Amygdala (tissue), 56 donors: ENCODE measurements at regions not wholly inside any gene's neighbourhood (a gene's known extent, or its start where the extent isn't known, plus 50 kb on each side); places are given as distances from the start of the nearest gene placed in this dataset.
"Not testable (repeated sequence)": the region's sequence is repeated elsewhere in the genome, so short reads cannot be mapped to it uniquely, and the experiment has no call there.

ENCODE experiments used
- DNase-seq, 56 donors: peaks; one replicate each; lab custom pipeline; 2025; lab: John Stamatoyannopoulos, UW

DNA sequence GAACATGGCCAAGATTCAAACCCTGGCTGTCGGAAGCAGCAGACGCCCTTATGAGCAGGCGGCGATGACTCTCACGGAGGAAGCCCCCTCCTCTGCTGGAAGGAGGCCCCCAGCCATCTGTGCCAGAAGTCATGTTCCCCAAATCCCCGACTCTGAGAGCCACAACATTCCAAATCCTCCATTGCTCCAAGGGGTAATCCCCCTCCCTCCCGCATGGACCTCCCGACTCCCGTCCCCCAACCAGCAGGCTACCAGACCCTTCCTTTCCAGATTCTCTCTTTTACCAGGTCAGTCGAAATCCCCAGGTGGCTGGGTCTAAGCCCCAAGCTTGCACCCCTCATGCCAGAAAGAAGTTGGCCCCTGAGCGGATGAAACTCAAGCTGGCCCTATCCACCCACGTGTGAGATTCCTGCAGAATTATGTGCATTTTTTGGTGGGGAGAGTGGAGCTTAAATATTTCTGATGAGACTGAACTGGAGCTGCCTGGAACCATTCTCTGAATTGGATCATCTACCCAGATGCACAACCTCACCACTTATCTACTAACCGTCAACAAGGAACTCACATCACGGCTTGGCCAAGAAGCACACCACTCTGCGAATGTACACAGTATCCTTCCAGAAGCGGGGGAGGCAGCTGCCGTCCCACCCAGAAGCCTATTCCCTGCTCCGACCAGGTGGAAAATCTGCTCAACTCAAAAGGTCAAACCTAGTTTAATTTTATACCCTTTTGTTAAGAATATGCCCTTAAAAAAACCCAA is 283.5 kb downstream of the C16orf95 start:
- DNase-seq, result no peak

DNA sequence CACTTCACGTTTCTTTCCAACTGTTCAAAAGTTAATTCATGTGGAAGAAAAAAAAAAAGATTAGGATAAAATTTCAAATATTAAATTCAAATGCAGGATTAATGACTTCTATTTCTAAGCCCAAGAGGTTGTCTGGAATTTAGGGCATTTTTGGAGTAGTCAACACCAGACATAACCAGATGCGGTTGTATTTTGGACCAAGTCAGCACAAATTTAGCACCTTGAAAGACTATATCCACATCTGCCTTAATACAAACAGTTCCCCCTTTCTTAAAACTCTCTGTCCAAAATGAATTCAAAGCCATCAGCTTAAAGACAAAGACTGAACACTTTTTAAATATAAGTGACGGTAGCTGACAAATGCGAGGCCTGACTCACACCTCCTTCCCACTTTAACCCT is 282.9 kb downstream of the C16orf95 start:
- no peak for DNase-seq

DNA sequence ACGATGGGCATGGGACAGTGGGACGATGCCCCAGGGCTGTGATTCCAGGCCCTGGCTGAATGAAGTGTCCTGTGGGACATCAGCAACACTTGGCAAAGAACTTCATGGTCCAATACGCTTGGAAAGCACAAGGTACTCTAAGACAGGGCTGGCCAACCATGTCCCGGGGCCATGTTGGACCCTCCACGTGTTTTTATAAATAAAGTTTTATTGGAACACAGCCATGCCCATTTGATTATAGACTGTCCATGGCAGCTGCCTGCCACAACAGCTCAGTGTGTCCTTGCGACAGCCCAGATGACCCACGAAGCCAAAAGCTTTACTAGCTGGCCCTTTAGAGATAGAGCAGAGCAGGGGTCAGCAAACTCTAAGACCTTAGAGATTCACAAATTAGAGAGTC is 282.1 kb downstream of the C16orf95 start:
- DNase-seq, result no peak

DNA sequence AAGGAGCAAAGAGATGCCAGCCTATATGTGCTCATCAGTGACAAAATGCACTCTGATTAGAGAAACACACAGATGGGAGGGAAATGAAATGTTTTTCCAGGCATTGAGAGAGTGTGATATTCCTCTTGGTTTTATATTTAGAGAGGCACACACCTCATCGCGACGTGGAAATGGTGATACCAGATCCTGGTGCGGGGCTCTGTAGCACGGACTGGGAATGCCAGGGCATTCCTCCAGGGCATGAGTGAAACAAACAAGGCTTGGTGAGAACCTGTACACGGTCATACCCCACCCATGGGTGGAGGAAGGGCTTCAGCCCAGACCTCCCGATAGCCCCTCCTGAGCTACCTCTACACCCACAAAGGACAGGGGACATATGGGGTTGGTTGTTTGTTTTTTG is 280.2 kb downstream of the C16orf95 start:
- no peak for DNase-seq

DNA sequence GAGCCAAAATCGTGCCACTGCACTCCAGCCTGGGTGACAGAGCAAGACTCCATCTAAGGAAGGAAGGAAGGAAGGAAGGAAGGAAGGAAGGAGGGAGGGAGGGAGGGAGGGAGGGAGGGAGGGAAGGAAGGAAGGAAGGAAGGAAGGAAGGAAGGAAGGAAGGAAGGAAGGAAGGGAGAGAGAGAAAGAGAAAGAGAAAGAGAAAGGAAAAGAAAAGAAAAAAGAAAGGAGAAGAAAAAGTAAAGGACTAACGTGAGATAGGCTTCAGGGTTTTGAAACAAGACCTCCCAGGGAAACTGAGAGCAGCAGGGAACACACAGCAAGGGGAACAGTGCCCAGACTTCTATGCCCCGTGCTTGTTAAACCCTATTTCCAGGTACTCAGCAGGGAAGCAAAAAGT is 278.7 kb downstream of the C16orf95 start:
- DNase-seq, result not testable (repeated sequence)

DNA sequence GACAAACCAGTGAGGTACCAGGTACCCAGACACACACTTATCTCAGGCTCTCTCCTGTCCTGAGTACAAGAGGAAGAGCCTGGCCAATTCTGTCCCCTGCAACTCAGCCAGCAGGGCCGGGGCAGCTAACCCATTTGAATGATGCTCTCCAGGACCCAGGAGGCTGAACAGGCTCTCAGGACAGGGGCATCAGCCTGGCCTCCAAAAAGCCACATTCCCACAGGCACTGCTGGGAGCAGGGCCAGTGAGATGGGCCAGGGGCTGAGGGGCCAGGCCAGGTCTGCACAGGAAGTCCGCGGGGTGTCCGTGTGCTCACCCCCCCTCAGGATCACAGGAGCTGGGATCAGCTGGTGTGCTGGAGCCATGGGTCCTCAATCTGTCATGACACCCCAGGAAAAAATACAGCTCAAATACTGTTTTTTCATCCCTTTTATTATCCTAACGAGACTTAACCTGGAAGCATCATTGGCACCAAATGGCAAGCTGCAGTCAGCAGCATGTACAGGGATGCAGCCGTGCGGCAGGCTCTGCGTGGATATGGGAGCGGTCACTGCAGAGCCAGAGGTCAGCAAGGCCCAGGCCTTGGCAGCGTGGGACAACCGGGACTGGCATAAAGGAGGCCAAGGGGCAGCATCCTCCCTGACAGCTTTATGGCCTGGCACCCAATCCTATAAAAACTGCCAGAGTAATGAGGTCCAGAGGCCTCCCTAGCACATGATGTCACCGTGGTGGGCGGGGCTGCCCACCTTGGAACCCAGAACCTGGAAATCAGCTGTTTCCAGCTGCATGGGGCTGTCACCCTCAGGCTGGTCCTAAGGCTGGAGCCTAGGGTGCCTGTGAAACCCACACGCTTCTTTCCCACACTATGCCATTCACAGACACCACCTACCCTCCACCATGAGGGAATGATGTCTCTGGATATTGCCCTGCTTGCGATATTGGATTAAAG is 276.7 kb downstream of the C16orf95 start:
- no peak for DNase-seq

DNA sequence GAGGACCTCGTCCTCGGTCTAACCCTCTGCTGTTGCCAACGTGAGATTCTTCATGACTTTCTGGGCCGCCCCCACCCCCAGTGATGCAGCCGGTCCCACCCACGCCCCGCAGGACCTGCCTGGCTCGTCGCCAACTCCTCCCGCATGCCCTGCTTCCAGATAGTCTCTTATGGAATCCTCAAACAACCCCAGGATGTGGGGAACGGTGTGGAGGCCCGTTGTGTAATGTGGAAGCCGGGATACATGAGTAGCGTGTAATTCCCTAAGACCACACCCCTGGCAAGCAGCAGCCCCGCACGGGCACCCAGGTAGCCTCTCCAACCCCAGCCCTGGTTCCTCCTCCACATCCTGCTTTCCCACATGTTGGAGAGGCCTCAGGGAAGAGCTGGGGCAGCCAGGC is 275.9 kb downstream of the C16orf95 start:
- DNase-seq, result peak in 1 of 56 donors; percentile 4

DNA sequence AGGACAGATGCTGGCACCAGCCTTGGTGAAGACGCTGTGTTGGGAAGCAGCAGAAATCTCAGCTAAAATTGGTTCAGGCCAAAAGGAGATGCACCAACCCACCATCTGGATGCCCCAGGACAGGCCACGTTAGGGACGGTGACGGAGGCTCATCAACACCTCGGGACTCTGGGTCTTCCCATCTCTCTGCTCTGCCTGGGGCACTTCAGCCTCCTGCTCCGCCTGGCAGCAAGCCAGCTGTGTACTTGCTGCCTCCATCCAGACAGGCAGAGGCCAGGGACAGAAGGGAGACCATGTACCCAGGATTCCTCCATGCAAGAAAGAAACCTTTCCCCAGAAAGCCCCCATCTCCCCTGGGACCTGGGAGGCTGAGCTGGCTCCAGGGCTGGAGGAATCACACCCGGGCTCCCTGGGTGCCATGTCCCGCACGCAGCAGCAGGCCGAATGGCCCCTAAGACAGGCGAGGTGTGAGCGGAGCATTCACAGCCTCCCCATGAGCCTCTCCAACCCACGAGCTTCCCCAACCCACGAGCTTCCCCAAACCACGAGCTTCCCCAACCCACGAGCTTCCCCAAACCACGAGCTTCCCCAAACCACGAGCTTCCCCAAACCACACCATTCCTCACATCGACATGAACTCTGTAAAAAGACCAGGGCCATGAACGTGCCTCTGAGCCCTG is 274.5 kb downstream of the C16orf95 start:
- DNase-seq, result no peak

DNA sequence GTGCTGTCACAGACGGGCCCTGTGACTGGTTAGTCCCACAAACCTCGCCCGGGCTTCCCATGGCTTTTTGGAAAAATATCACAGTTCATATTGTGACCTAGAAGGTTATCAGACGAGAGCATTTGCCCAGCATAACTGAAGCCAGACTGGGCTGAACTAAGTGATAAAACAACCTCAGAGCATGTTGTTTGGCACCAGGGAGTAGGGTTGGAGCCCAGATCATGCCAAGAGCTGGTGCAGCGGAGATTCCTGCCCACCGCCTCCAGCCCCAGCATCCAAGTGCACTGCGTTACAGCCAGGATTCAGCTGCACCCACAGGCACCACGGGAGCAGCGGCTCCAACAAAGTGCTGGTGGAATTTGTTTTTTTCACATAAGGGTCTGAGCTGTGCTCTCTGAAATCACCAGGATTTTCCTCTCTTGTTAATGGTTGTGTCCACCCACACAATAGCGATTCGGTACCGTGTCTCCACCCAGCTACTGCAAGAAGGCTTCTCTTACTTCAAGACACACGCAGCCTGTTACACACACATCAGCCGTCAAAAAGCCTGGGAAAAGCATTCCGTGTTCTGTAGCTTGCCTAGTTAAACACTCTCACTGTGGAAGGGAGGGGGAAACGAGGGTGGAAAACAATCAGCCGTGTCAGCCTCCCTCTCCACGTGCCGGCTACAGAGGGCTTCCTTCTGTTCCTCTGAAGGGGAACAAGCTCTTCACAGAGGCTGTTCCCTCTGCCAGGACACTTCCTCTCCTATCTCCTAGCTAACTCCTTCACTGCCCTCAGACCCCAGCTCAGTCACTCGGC is 273.8 kb downstream of the C16orf95 start:
- peak in 11 of 56 donors; percentile 1 to 20 (median 10) for DNase-seq

DNA sequence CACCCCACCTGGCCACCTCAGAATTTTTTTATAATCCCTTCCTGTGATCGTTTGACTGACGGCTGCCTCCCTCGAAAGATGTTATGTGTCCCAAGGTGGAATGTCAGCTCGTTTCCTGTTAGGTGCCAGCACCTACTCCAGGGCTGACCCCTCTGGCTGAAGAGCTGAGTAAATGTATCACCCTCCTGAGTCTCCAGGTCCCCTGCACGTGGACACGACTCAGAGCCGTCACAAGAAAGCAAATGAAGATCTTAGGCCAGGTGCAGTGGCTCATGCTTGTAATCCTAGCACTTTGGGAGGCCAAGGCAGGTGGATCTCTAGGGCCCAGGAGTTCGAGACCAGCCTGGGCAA is 273.2 kb downstream of the C16orf95 start:
- no peak for DNase-seq

DNA sequence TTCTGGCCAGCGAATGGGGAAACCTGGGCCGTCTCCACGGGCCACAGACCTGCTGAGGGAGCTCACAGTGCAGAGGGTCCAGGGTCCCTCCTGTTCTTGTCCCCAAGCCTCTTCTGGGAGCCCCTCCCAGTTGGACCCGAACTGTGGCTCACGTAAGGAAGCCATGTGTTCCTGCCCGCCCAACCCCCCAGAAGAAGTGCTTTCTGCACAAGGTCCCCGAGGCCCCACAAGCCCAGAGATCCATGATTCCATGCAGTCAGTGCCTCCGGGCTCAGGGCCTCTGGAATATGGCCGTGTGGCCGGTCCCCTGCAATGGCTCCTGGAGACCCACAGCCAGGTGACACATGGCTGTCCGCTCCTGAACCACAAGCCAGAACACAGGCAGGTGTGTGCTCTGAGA is 272.4 kb downstream of the C16orf95 start:
- DNase-seq, result no peak

DNA sequence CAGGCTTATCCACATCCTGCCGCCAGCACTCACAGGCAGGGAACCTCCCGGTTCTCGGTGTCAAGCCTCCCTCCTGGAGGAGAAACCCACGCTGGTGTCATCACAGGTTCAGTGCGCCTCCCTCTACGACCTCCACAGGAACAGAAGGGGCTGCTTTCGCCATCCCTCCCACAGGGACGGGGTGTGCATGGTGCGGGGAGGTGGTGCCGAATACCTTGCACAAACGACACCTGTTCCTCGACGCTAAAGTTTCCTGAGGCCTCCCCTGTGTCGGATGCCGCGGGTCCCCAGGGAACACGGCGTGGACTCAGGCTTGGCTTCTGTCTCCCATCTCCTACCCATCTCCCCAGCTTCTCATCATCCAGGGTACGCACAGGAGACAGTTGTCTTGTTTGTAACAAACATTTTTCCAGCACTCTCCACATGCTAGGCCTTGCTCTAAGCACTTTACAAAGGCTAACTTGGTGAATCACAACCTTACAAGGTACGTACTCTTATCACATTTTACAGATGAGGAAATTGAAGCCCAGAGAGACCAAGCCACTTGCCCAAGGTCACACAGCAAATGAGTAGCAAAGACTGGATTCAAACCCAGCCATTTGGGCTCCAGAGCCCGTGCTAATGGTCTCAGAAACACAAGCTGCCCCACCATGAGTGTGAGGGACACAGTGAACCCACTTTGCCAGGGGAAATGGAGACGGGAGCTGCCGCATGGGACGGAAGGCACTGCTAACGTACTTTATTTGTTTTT is 271.6 kb downstream of the C16orf95 start:
- DNase-seq, result no peak

DNA sequence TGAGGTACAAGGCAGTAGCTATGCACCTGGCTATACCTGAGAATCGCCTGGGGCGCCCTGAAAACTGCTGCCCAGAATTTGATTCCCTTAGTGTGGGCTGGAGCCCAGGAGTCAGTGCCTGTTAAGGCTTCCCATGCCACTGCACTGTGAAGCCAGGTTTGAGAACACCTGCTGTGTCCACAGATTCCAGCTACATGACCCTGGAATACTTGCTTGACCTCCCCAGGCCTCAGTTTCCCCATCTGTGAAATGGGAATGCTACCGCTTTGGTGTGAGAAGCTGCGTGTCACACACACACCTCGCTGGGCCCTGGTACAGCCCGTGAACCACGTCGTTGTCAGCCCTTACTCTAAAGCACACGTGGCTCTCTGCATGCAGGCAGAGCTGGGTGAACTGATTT is 271.0 kb downstream of the C16orf95 start:
- DNase-seq, result no peak

DNA sequence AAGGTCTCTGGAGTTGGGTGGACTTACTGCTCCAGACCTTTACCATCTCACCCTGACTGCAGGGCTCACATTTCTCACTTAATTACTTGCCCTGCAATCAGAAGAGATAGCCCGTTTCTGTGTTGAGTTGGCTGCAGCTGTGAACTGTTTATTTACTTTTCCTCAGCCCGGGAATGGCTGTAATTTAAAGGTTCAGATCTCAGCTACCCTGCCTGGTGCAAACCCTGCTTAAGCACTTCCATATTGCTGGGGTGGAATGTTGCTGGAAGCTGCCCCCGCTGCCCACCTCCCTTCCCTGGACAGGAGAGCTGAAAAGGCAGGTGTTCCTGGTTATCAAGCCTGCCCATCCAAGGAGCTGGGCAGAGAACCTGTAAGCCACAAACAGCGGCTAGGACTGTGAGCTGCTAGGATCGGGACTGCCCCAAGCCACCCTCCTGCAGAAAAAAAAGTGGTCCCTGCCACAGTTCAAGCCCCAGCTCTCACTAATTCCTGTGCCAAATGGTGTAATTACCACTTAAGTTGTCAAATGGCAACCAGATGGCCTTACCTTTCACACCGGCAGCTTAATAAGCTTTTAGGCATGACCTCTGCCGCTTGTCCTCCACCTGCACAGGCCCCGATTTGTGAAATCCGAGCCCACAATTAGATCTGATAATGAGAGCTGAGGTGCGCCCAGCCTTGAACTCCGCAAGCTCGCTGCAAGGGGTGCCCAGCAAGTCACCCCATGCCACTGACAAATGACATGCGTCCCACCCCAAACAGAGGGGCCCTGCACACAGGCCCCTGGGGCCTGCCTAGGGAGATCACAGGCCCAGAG is 269.8 kb downstream of the C16orf95 start:
- no peak for DNase-seq

DNA sequence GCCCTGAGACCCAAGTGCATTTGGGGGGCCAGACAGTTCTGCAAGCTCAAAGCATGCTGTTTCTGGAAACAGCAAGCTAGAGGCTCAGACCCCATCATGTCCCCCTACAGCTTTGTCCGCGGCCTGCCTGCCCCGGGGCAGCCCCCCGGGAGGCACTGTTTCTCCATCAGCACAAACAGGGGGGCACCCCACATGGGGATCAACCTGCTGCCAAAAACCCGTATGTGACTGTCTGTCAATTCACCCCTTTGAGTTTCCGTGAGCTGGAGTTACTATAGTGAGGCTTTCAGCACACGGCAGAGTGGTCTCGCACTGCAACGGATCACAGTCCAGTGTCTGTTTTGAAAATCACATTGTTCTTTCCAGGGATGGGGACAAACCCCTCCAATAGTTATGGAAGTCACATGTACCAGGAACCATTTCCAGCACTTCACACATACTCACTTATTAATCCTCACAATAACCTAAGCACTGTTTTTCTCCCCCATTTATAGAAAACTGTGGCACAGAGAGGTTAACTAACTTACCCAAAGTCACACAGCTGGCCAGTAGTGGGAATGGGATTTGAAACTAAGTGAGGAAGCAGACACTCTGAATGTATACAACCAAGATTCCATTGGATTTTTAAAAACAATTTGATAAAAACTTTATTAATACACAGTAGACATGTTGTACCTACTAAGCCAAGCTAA is 269.0 kb downstream of the C16orf95 start:
- no peak for DNase-seq

DNA sequence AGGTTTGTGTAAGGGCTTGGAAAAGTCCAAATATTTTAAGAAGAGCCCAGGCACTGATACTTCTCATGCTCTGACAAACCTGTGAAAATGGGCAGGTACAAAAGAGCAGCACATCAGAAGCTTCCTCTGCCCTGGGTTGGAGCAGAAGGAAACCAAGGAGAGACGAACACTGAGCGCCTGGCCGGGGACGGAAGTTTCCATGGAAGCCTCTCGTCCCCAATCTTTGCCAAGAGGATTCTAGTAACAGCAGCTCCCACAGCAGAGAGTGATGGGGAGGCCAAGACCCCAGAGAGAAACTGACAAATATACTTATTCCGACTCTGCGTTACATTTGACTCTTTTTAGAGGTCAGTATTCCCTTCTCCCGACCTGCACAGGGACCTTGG is 268.5 kb downstream of the C16orf95 start:
- no peak for DNase-seq

DNA sequence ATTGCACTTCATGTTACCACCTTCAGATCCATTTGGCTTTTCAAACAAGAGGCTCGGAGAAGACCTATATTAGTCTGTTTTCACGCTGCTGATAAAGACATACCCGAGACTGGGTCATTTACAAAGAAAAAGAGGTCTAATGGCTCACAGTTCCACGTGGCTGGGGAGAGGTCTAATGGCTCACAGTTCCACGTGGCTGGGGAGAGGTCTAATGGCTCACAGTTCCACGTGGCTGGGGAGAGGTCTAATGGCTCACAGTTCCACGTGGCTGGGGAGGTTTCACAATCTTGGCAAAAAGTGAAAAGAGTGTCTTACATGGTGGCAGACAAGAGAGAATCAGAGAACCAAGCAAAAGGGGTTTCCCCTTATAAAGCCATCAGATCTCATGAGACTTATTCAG is 268.0 kb downstream of the C16orf95 start:
- not testable (repeated sequence) for DNase-seq

DNA sequence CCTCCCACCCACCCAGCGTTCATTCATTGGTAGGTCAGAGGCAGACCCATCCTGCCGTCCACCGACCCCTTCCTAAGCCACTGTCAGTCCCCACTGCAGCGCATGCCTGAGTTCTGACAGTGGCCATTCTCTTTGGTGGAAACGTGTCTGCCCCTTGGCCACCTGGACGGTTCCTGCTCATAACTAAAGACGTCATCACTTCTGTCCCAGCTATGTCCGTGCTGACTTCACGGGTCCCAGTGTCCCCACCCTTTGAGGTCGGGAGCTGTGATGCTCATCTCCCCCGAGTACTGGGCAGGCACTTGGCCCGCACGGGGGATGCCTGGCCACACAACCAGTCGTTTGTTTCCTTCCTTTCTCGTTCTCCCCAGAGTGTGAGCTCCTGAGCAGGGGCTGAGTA is 267.1 kb downstream of the C16orf95 start:
- no peak for DNase-seq
